Right lobe of liver (tissue), 6 donors: ENCODE measurements at regions not wholly inside any gene's neighbourhood (a gene's known extent, or its start where the extent isn't known, plus 50 kb on each side); places are given as distances from the start of the nearest gene placed in this dataset.
A peak's percentile ranks its signal among the peaks of the same experiment; 100 is the strongest.
"Not testable (repeated sequence)": the region's sequence is repeated elsewhere in the genome, so short reads cannot be mapped to it uniquely, and the experiment has no call there.

ENCODE experiments used
- ATAC-seq, 4 donors: fragments of 200-7000 bp; cut with Tn5 transposase; one replicate each; pipeline ENCODE4 v1.9.1; 2020; ENCODE audit warnings: mild to moderate bottlenecking in 4 of 4, moderate library complexity in 4 of 4
- DNase-seq, 3 donors: peaks; one replicate each; pipeline ENCODE4 v3.0.0-alpha.2; 2020
- H3K27ac ChIP-seq, 3 donors: fragments of 200-600 bp; one replicate each; pipeline ENCODE4 v1.8.0; 2022
- H3K27me3 ChIP-seq, 2 donors: fragments of 200-600 bp; one replicate each; pipeline ENCODE4 v1.8.0; 2022
- H3K36me3 ChIP-seq, 4 donors: fragments of 200-600 bp; sonication (generic) in 1 of 4; one replicate each; pipeline versions ENCODE4 v1.5.1 to v1.8.0; 2017 to 2022; ENCODE audit warnings: control low read depth in 1 of 4
- H3K4me1 ChIP-seq, 4 donors: fragments of 200-600 bp; sonication (generic) in 1 of 4; one replicate each; pipeline versions ENCODE4 v1.5.1 to v1.8.0; 2017 to 2022; ENCODE audit warnings: control low read depth in 1 of 4
- H3K4me3 ChIP-seq, 3 donors: fragments of 200-600 bp; one replicate each; pipeline ENCODE4 v1.8.0; 2022
- H3K9me3 ChIP-seq, 4 donors: fragments of 200-600 bp; sonication (generic) in 1 of 4; one replicate each; pipeline versions ENCODE4 v1.5.1 to v1.8.0; 2017 to 2022; ENCODE audit warnings: control low read depth in 1 of 4
- CTCF ChIP-seq, 4 donors: fragments of 200-600 bp in 3 of 4; fragments of 450-650 bp in 1 of 4; IDR thresholded peaks; one replicate each; pipeline versions ENCODE4 v1.5.1 to v1.8.0; 2016 to 2022; ENCODE audit warnings: antibody characterized with exemption in 4 of 4, mild to moderate bottlenecking in 2 of 4
- POLR2A ChIP-seq: fragments of 450-650 bp; IDR thresholded peaks from one replicate; pipeline ENCODE4 v1.6.1; 2017; ENCODE audit warnings: antibody characterized with exemption, mild to moderate bottlenecking
- WGBS: methylation state at CpG from one replicate; pipeline ENCODE4 v1.1.6; 2018; ENCODE audit warnings: low coverage, low lambda C conversion rate; ENCODE audit not compliant: insufficient coverage; ENCODE audit errors: missing lambda C conversion rate; 5-methylcytosine and 5-hydroxymethylcytosine counted together
- intact Hi-C, 2 donors: fragments of 100-400 bp; cut with DNase I; formaldehyde crosslinking; loops; one replicate each; pipeline versions ENCODE4 v1.11.2 to v1.14.1; 2022
- donor health status: DM: no; HTN: yes; CAD: no.
- donor health status: DM: no; HTN: no; CAD: no.
- donor health status: DM: no; HTN: no; CAD: no.
- donor health status: DM: no; HTN: yes; CAD: no.
- donor health status: DM: no; HTN: yes; CAD: no.

- ATAC-seq: no peak
- no peak for DNase-seq
- WGBS: 65% methylated on average over 4 of the region's 4 CpGs
Observed at GRCh38 chr11:33974804-33975203, 76.7 kb upstream of the CAPRIN1 start.

DNA sequence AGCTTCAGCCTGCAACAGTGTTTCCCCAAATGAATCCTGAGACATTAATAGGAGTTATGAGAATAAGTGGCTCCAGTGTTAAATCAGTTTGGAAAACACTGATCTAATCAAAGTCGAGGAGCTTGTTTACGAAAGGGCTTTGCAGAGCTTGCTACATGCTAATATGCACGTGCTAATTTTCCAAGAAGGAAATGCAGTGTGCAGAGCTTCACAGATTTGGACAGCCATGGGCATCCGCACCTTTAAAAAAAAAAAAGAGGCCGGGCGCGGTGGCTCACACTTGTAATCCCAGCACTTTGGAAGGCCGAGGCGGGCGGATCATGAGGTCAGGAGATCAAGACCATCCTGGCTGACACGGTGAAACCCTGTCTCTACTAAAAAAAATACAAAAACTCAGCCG lies 79.7 kb upstream of the LMO2 start:
- ATAC-seq: peak in 3 of 4 donors; percentile 22 to 49 (median 44)
- H3K27ac ChIP-seq, DNase-seq, H3K9me3 ChIP-seq, H3K27me3 ChIP-seq, H3K4me1 ChIP-seq, H3K4me3 ChIP-seq, intact Hi-C loops, H3K36me3 ChIP-seq: not testable (repeated sequence)
- WGBS: 65% methylated on average over 12 of the region's 12 CpGs

More at GRCh38 chr11:33974804-33975203, 76.7 kb upstream of the CAPRIN1 start:
- Histone ChIP-seq H3K9me3 (no peaks in the 10 kb centered on the region), H3K36me3 (no peaks in the 10 kb centered on the region), H3K4me1 (no peaks in the 10 kb centered on the region), H3K27me3 (no peaks in the 10 kb centered on the region), H3K4me3 (no peak overlapping the region), H3K27ac (no peak overlapping the region)
- TF ChIP-seq POLR2A: no peak
- TF ChIP-seq CTCF (IDR thresholded peaks at IDR 0.05): no peak
- intact Hi-C loops: no loop called here

GRCh38 chr11:33970984-33971466 lies 79.1 kb upstream of the LMO2 start:
- TF ChIP-seq POLR2A (no peak), CTCF (IDR thresholded peaks at IDR 0.05) (peak; percentile 50 to 58 (median 54))
- no peak overlapping the region for H3K4me3 ChIP-seq
- peak in 2 of 3 donors; percentile 35 to 54 for DNase-seq
- WGBS: 20% methylated on average over 8 of the region's 8 CpGs
- no peaks in the 10 kb centered on the region for H3K9me3 ChIP-seq
- ATAC-seq: peak; percentile 76 to 96 (median 92)
- H3K27me3 ChIP-seq: no peaks in the 10 kb centered on the region
- H3K27ac ChIP-seq: no peak overlapping the region
- intact Hi-C loops: no loop called here
- no peaks in the 10 kb centered on the region for H3K4me1 ChIP-seq
- no peaks in the 10 kb centered on the region for H3K36me3 ChIP-seq

- 89% methylated on average over 6 of the region's 6 CpGs for WGBS
- Histone ChIP-seq H3K4me3 (no peak overlapping the region), H3K36me3 (no peaks in the 10 kb centered on the region), H3K27me3 (no peaks in the 10 kb centered on the region), H3K4me1 (no peaks in the 10 kb centered on the region), H3K27ac (no peak overlapping the region), H3K9me3 (no peaks in the 10 kb centered on the region)
- intact Hi-C loops: loop anchor here (10.0 kb wide), 1 partner anchor 113 kb away; no protein-coding TSS in a partner anchor
- ATAC-seq (no peak), DNase-seq (no peak)
- TF ChIP-seq POLR2A (no peak), CTCF (IDR thresholded peaks at IDR 0.05) (no peak)
Observed at GRCh38 chr11:33967451-33967850, 75.6 kb upstream of the LMO2 start.

- WGBS: 92% methylated on average over 1 of the region's 1 CpG
- no peaks in the 10 kb centered on the region for H3K27me3 ChIP-seq
- TF ChIP-seq POLR2A (no peak), CTCF (IDR thresholded peaks at IDR 0.05) (no peak)
- no peaks in the 10 kb centered on the region for H3K9me3 ChIP-seq
- no peak overlapping the region for H3K27ac ChIP-seq
- no peak for ATAC-seq
- no peak overlapping the region for H3K4me3 ChIP-seq
- H3K4me1 ChIP-seq: no peaks in the 10 kb centered on the region
- no peak for DNase-seq
- H3K36me3 ChIP-seq: no peaks in the 10 kb centered on the region
- intact Hi-C loops: loop anchor here (10.0 kb wide), 1 partner anchor 110 kb away; no protein-coding TSS in a partner anchor
Observed at GRCh38 chr11:33965032-33965431, 73.2 kb upstream of the LMO2 start.
